ENCODE measurements at regions not wholly inside any gene's neighbourhood (a gene's known extent, or its start where the extent isn't known, plus 50 kb on each side); places are given as distances from the start of the nearest gene placed in this dataset.
"Not testable (repeated sequence)": the region's sequence is repeated elsewhere in the genome, so short reads cannot be mapped to it uniquely, and the experiment has no call there.

DNA sequence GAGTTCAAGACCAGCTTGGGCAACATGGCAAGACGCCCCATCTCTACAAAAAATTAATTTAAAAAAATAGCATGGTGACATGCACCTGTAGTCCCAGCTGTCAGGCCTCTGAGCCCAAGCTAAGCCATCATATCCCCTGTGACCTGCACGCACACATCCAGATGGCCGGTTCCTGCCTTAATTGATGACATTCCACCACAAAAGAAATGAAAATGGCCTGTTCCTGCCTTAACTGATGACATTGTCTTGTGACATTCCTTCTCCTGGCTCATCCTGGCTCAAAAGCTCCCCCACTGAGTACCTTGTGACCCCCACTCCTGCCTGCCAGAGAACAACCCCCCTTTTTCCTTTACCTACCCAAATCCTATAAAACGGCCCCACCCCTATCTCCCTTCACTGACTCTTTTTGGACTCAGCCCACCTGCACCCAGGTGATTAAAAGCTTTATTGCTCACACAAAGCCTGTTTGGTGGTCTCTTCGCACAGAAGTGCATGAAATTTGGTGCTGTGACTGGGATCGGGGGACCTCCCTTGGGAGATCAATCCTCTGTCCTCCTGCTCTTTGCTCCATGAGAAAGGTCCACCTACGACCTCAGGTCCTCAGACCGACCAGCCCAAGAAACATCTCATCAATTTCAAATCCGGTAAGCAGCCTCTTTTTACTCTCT is 65.6 kb upstream of the ETAA1 start:
- not testable (repeated sequence) for H3K9ac ChIP-seq (ENCODE audit: low read length); H4K8ac ChIP-seq (ENCODE audit: low read depth, low read length); H2AK5ac ChIP-seq (ENCODE audit: low read length); H3K79me2 ChIP-seq (ENCODE audit: control insufficient read depth, insufficient read depth, low read length, poor library complexity); H3K14ac ChIP-seq (ENCODE audit: low read length); H2AFZ ChIP-seq (ENCODE audit: insufficient read depth, low read length, poor library complexity); H3K4me3 ChIP-seq (ENCODE audit: low read depth, low read length); H2BK12ac ChIP-seq (ENCODE audit: low read length); H3K18ac ChIP-seq (ENCODE audit: low read length); H3K4me1 ChIP-seq (ENCODE audit: control insufficient read depth in 1 of 2, insufficient read depth in 2 of 2, low read length in 2 of 2); H3K9me3 ChIP-seq (ENCODE audit: insufficient read depth, low read depth, low read length); H4K12ac ChIP-seq (ENCODE audit: low read depth, low read length); H2BK120ac ChIP-seq (ENCODE audit: insufficient read depth, low read length, poor library complexity); H4K91ac ChIP-seq (ENCODE audit: low read depth, low read length); H2BK5ac ChIP-seq (ENCODE audit: low read depth, low read length, poor library complexity); DNase-seq; H3K36me3 ChIP-seq (ENCODE audit: control insufficient read depth in 1 of 2, insufficient read depth in 2 of 2, low read length in 2 of 2); H3K4ac ChIP-seq (ENCODE audit: low read depth, low read length); H3K79me1 ChIP-seq (ENCODE audit: low read length); H3K4me2 ChIP-seq (ENCODE audit: low read length); H3K27ac ChIP-seq (ENCODE audit: low read depth, low read length); H3K27me3 ChIP-seq (ENCODE audit: insufficient read depth, low read length); H3K23ac ChIP-seq (ENCODE audit: low read length)
- no CpG with 5 or more reads among the region's 9 CpGs for WGBS (ENCODE audit: extremely low coverage, insufficient coverage, insufficient read length)

DNA sequence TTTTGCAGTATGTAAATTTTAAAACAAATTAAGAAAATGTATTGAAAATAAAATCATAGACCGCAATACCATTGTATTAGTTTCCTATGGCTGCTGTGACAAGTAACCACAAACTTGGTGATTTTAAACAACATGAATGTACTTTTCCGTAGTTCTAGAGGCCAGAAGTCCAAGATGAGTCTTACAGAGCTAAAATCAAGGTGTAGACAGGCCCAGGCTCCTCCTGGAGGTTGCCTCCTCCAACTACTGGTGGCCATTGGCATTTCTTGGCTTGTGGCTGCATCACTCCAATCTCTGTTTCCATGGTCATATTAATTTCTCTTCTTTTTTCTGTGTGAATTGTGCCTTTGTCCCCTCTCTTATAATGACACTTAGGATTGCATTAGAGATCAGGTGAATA is 59.2 kb upstream of the ETAA1 start:
- Histone ChIP-seq H3K4me2 (ENCODE audit: low read length) (no peak overlapping the region), H3K4me1 (ENCODE audit: control insufficient read depth in 1 of 2, insufficient read depth in 2 of 2, low read length in 2 of 2) (no peaks in the 10 kb centered on the region), H3K36me3 (ENCODE audit: control insufficient read depth in 1 of 2, insufficient read depth in 2 of 2, low read length in 2 of 2) (no peaks in the 10 kb centered on the region), H3K18ac (ENCODE audit: low read length) (no peak overlapping the region), H3K27me3 (ENCODE audit: insufficient read depth, low read length) (no peaks in the 10 kb centered on the region), H2BK5ac (ENCODE audit: low read depth, low read length, poor library complexity) (no peak overlapping the region), H4K91ac (ENCODE audit: low read depth, low read length) (no peak overlapping the region), H4K12ac (ENCODE audit: low read depth, low read length) (no peak overlapping the region), H3K23ac (ENCODE audit: low read length) (no peak overlapping the region), H2BK12ac (ENCODE audit: low read length) (no peak overlapping the region), H3K9ac (ENCODE audit: low read length) (no peak overlapping the region), H3K27ac (ENCODE audit: low read depth, low read length) (no peak overlapping the region), H4K8ac (ENCODE audit: low read depth, low read length) (no peak overlapping the region), H3K14ac (ENCODE audit: low read length) (no peak overlapping the region), H3K9me3 (ENCODE audit: insufficient read depth, low read depth, low read length) (no peaks in the 10 kb centered on the region), H3K79me1 (ENCODE audit: low read length) (no peaks in the 10 kb centered on the region), H2BK120ac (ENCODE audit: insufficient read depth, low read length, poor library complexity) (no peak overlapping the region), H3K4ac (ENCODE audit: low read depth, low read length) (no peak overlapping the region), H2AK5ac (ENCODE audit: low read length) (no peak overlapping the region), H3K79me2 (ENCODE audit: control insufficient read depth, insufficient read depth, low read length, poor library complexity) (no peaks in the 10 kb centered on the region), H3K4me3 (ENCODE audit: low read depth, low read length) (no peak overlapping the region), H2AFZ (ENCODE audit: insufficient read depth, low read length, poor library complexity) (no peak overlapping the region)
- no CpG with 5 or more reads among the region's 2 CpGs for WGBS (ENCODE audit: extremely low coverage, insufficient coverage, insufficient read length)
- DNase-seq, result no peak

DNA sequence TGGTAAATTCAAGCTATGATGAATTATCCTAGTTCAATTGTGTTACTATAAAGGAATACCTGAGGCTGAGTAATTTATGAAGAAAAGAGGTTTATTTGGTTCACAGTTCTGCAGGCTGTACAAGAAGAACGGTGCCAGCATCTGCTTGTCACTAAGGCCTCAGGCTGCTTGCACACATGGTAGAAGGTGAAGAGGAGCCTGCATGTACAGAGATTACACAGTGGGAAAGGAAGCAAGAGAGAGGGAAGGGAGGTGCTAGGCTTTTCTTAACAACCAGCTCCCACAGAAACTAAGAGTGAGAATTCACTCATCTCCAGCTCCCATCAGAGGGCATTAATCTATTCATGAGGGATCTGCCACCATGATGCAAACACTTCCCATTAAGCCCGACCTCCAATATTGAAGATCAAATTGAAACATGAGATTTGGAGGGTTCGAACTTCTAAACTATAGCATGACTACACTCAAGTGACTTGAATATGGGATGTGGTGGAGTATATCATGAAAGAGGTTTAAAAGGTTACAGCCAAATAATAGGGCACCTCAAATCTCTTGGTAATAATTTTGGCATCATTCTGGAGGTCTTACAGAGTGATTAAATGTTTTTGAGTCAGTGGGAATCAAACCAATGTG is 58.4 kb upstream of the ETAA1 start:
- no peak overlapping the region for H3K4me3 ChIP-seq (ENCODE audit: low read depth, low read length)
- WGBS (ENCODE audit: extremely low coverage, insufficient coverage, insufficient read length), result no CpG with 5 or more reads among the region's 3 CpGs

DNA sequence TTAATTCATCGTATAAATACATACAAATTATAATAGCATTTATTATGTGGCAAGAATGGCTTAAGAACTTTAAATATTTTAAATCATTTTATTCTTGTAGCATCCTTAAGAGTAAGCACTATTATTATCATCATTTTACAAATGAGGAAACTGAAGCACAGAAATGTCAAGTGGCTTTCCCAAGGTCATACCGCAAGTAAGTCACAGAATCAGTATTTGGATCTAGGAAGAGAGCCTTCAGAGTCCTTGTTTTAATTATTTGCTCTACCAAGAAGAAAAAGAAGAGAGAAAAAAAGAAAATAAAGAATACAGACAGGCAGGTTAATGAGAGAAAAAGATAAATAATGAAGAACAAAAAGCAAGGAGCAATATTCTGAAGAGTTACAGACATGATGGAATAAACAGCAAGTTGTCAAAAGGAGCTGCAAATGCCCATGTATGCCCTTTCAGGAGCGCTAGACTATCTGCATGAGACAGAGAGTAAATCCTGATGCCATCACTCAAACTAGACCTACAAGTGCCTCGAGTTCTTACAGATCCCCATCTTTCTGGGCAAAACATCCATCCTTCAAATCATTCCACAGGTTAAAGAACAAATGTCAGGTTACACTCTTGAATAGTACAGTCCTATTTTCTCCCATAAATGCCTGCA is 57.8 kb upstream of the ETAA1 start:
- no peak overlapping the region for H3K4ac ChIP-seq (ENCODE audit: low read depth, low read length)
- no peaks in the 10 kb centered on the region for H3K36me3 ChIP-seq (ENCODE audit: control insufficient read depth in 1 of 2, insufficient read depth in 2 of 2, low read length in 2 of 2)

More for the DNA sequence above, 58.4 kb upstream of the ETAA1 start:
- Histone ChIP-seq H3K18ac (ENCODE audit: low read length) (no peak overlapping the region), H3K4ac (ENCODE audit: low read depth, low read length) (no peak overlapping the region), H3K23ac (ENCODE audit: low read length) (no peak overlapping the region), H2BK120ac (ENCODE audit: insufficient read depth, low read length, poor library complexity) (no peak overlapping the region), H2BK12ac (ENCODE audit: low read length) (no peak overlapping the region), H3K9ac (ENCODE audit: low read length) (no peak overlapping the region), H3K79me2 (ENCODE audit: control insufficient read depth, insufficient read depth, low read length, poor library complexity) (no peaks in the 10 kb centered on the region), H2AFZ (ENCODE audit: insufficient read depth, low read length, poor library complexity) (no peak overlapping the region), H4K91ac (ENCODE audit: low read depth, low read length) (no peak overlapping the region), H3K36me3 (ENCODE audit: control insufficient read depth in 1 of 2, insufficient read depth in 2 of 2, low read length in 2 of 2) (no peaks in the 10 kb centered on the region), H3K14ac (ENCODE audit: low read length) (no peak overlapping the region), H3K79me1 (ENCODE audit: low read length) (no peaks in the 10 kb centered on the region), H3K27ac (ENCODE audit: low read depth, low read length) (no peak overlapping the region), H4K12ac (ENCODE audit: low read depth, low read length) (no peak overlapping the region), H2BK5ac (ENCODE audit: low read depth, low read length, poor library complexity) (no peak overlapping the region), H3K27me3 (ENCODE audit: insufficient read depth, low read length) (no peaks in the 10 kb centered on the region), H2AK5ac (ENCODE audit: low read length) (no peak overlapping the region), H3K4me2 (ENCODE audit: low read length) (no peak overlapping the region), H3K4me1 (ENCODE audit: control insufficient read depth in 1 of 2, insufficient read depth in 2 of 2, low read length in 2 of 2) (no peaks in the 10 kb centered on the region), H3K9me3 (ENCODE audit: insufficient read depth, low read depth, low read length) (no peaks in the 10 kb centered on the region), H4K8ac (ENCODE audit: low read depth, low read length) (no peak overlapping the region)
- no peak for DNase-seq

More for the DNA sequence above, 57.8 kb upstream of the ETAA1 start:
- Histone ChIP-seq H3K14ac (ENCODE audit: low read length) (no peak overlapping the region), H4K12ac (ENCODE audit: low read depth, low read length) (no peak overlapping the region), H2BK120ac (ENCODE audit: insufficient read depth, low read length, poor library complexity) (no peak overlapping the region), H3K9me3 (ENCODE audit: insufficient read depth, low read depth, low read length) (no peaks in the 10 kb centered on the region), H3K79me2 (ENCODE audit: control insufficient read depth, insufficient read depth, low read length, poor library complexity) (no peaks in the 10 kb centered on the region), H3K27ac (ENCODE audit: low read depth, low read length) (no peak overlapping the region), H2BK12ac (ENCODE audit: low read length) (no peak overlapping the region), H3K4me1 (ENCODE audit: control insufficient read depth in 1 of 2, insufficient read depth in 2 of 2, low read length in 2 of 2) (no peaks in the 10 kb centered on the region), H3K79me1 (ENCODE audit: low read length) (no peaks in the 10 kb centered on the region), H2AFZ (ENCODE audit: insufficient read depth, low read length, poor library complexity) (no peak overlapping the region), H4K91ac (ENCODE audit: low read depth, low read length) (no peak overlapping the region), H3K9ac (ENCODE audit: low read length) (no peak overlapping the region), H3K27me3 (ENCODE audit: insufficient read depth, low read length) (no peaks in the 10 kb centered on the region), H4K8ac (ENCODE audit: low read depth, low read length) (no peak overlapping the region), H2BK5ac (ENCODE audit: low read depth, low read length, poor library complexity) (no peak overlapping the region), H3K23ac (ENCODE audit: low read length) (no peak overlapping the region), H3K18ac (ENCODE audit: low read length) (no peak overlapping the region), H3K4me3 (ENCODE audit: low read depth, low read length) (no peak overlapping the region), H3K4me2 (ENCODE audit: low read length) (no peak overlapping the region), H2AK5ac (ENCODE audit: low read length) (no peak overlapping the region)
- no peak for DNase-seq
- WGBS (ENCODE audit: extremely low coverage, insufficient coverage, insufficient read length), result no CpG with 5 or more reads among the region's 4 CpGs
